RPMI8226 (cell line): ENCODE measurements at regions not wholly inside any gene's neighbourhood (a gene's known extent, or its start where the extent isn't known, plus 50 kb on each side); places are given as distances from the start of the nearest gene placed in this dataset.
"Not testable (repeated sequence)": the region's sequence is repeated elsewhere in the genome, so short reads cannot be mapped to it uniquely, and the experiment has no call there.

ENCODE experiments used
- DNase-seq: peaks from one replicate; pipeline ENCODE4 v3.0.0-alpha.2; 2015

GRCh38 chr12:90589956-90590355 is 365.0 kb downstream of the CCER1 start:
- no peak for DNase-seq

- no peak for DNase-seq
Observed at GRCh38 chr12:90585640-90586304, 369.2 kb downstream of the CCER1 start.

DNA sequence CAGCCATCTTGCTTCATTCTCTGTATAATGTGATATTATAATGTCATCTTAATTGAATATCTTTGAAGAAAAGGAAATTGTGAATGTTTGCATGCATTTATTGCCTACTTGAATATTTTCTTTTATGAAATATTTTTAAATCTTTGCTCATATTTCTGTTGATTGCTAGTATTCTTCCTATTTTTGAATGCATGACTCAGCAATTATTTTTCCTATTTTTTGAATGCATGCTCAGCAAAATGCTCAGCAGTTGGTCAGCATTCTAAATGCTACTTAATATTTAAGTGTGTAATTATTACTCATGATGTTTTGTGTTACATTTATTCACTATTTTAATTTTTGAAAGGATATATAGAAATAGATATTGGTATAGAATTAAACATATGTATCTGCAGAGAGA is 378.3 kb downstream of the CCER1 start:
- DNase-seq, result no peak

- peak; percentile 4 for DNase-seq
Observed at GRCh38 chr12:90575995-90576394, 379.0 kb downstream of the CCER1 start.

- no peak for DNase-seq
Observed at GRCh38 chr12:90574676-90575075, 380.3 kb downstream of the CCER1 start.

- DNase-seq, result no peak
Observed at GRCh38 chr12:90572778-90573177, 382.2 kb downstream of the CCER1 start.

GRCh38 chr12:90569685-90570084 is 385.3 kb downstream of the CCER1 start:
- DNase-seq, result no peak

- no peak for DNase-seq
Observed at GRCh38 chr12:90562671-90563070, 392.3 kb downstream of the CCER1 start.

DNA sequence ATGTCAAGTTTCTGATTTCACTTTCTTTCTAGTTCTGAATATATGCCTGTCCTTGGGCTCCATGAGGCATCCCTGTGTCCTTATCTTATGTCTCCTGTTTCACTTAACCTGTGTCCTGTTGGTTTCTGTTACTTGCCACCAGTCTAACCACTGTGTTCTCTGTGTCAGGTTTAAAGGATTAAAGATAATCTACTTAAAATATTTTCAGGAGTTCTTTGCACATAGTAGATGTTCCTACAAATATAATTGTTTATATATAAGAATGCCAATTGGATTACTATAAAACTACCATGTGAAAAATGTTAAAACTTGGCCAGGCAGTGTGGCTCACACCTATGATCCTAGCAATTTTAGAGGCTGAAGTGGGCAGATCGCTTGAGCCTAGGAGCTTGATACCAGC is 406.4 kb downstream of the CCER1 start:
- no peak for DNase-seq

GRCh38 chr12:90546511-90546910 is 408.5 kb downstream of the CCER1 start:
- DNase-seq, result no peak

- no peak for DNase-seq
Observed at GRCh38 chr12:90543841-90544240, 411.1 kb downstream of the CCER1 start.

DNA sequence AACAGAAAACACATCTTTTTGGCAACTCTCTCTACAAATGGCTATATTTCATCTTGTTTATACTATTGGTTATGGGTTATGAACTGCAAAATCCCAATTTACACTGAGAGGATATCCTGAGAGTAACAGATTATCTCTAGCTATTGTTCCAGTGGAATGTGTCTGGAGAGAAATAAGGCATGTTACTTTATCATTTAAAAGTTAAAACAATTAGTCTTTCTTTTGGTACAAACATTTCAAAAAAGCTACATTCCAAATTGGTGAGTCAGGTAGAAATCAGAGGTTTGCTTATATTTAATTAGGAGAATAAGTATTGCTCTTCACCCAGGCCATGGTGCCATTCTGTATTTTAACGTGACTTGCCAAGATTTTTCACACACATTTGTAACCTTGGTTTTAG is 411.6 kb downstream of the CCER1 start:
- no peak for DNase-seq

DNA sequence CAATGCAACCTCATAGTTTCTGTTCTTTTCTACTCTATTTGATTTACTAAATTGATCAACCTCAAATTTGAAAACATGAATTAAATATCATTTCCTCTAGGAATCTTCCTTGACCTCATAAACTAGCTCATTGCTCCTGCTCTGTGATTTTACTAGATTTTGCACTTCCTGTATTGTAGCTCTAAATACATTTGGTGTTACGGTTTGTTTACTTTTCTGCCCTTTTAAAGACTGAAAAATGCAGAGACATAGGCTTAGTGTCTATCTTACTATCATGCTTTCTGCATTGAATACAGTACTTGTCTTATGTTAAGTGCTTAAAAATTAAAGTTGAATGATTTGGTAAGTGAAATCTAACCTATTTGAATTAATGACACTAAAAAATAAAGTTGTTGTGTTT is 412.1 kb downstream of the CCER1 start:
- DNase-seq, result not testable (repeated sequence)

GRCh38 chr12:90533828-90534227 is 421.1 kb downstream of the CCER1 start:
- not testable (repeated sequence) for DNase-seq

DNA sequence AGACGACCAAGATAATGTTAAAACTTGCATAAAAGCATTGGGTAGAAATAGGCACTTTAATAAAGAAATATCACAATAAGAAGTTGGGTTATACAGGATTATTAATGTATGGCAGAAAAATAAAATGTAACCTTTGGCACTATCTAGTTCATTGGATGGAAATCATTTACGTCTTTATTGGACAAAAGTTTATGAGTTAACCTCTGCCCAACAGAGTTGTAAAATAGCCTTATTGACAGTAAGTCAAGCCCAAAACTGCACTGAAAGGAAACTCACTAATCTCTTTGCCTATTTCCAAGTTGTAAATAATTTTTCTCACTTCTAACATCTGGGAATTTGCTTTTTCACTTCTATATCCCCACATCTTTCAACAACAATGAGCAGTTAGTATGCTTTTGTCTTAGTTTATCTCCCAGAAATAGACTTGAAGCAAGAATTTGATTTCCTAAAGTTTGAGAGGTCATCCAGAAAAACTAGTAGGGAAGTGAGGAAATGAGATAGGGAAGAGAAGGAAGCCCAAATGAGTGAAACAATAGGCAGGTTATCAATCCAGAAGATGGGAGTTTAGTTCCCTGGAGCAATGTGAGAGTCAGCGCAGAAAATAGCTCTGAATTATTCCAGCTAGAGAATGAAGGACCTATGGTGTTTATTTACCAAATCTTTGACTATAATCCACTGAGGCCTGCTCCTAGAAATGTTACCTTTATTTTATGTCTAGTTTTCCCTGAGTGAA is 434.8 kb downstream of the CCER1 start:
- DNase-seq, result no peak

- no peak for DNase-seq
Observed at GRCh38 chr12:90519285-90519684, 435.7 kb downstream of the CCER1 start.

- DNase-seq, result no peak
Observed at GRCh38 chr12:90515199-90516175, 439.5 kb downstream of the CCER1 start.

- no peak for DNase-seq
Observed at GRCh38 chr12:90514325-90514724, 440.7 kb downstream of the CCER1 start.

DNA sequence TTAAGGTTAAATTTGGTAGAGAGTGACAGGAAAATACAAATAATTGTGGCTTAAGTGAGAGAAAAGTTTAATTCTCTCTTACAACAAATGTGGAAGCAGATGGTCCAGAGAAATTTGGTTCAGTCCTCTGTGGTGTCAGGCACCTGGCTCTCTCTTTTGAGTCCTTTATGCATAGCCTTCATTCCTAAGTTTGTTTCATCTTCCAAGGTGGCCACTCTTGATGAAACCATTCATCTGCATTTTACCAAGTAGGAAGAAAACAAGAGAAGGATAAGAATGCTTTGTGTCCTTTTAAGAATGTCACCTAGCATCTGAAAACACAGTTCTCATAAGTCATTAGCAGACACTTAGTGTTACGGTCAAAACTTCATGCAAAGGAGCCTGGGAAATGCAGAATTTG is 442.5 kb downstream of the CCER1 start:
- DNase-seq, result no peak

GRCh38 chr12:90510948-90511347 is 444.0 kb downstream of the CCER1 start:
- no peak for DNase-seq

DNA sequence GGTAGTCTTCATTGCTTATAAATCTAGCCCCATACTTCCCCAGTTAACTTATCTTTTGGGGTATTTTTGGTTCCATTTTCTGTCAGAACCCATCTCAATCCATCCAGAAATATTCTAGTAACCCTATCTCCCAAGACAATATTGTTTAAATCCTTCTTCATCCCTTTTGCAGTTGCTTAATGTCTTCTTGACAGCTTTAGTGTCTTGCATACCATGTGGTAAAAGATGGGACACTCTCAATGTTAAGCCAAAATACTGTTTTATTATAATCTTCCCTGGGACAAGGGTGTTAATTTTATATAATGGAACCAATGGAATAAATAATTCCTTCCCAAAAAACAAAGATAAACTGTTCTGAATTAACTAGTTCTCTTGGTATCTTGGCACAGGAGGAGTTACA is 450.2 kb downstream of the CCER1 start:
- no peak for DNase-seq

DNA sequence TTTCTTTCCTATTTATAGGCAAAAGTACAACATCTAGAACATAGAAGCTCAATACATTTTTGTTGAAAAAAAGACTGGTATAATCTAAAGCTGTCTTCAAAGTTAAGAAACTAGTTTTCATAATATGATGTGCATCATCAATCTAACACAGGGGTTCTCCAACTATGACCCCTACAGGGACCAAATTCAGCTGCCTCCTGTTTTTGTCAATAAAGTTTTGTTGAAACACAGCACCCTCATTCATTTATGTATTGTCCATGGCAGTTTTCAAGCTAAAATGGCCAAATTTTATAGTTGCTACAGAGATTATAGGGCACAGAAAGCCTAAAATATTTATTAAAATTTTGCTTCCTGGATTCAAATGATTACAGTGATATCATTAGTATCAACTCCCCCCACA is 452.9 kb downstream of the CCER1 start:
- no peak for DNase-seq

DNA sequence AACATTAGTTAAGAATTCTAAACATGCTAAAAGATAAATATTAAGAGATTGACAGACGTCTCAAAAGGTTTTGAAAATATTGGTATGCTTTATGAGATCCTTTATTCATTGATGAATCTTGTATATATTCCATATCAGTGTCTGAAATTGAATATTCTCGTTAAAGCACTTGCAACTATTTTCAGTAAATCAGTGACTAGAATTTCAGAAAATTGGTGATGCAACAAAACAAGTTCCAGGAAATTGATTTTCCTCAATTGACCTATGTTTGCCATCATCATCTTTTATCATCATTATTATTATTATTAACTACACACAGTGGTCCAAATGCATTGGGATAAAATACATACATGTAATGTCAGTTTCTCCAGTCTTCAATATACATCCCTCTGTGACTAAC is 453.6 kb downstream of the CCER1 start:
- no peak for DNase-seq

- DNase-seq, result no peak
Observed at GRCh38 chr12:90499795-90500194, 455.2 kb downstream of the CCER1 start.
